GM23338 (cell line): ENCODE measurements at regions not wholly inside any gene's neighbourhood (a gene's known extent, or its start where the extent isn't known, plus 50 kb on each side); places are given as distances from the start of the nearest gene placed in this dataset.

ENCODE experiments used
- CREB1 ChIP-seq: fragments of 250-450 bp; sonication (Bioruptor Pico); IDR thresholded peaks from 2 replicates; pipeline ENCODE4 v1.5.0; 2020; ENCODE audit warnings: low read depth, mild to moderate bottlenecking, moderate library complexity
- EZH2 ChIP-seq: fragments of 200-600 bp; sonication (generic); IDR thresholded peaks from one replicate; pipeline ENCODE4 v1.8.0; 2017; ENCODE audit warnings: antibody characterized with exemption, mild to moderate bottlenecking, low read depth; ENCODE audit not compliant: unreplicated experiment
- EZH2phosphoT487 ChIP-seq: fragments of 200-600 bp; sonication (generic); IDR thresholded peaks from one replicate; pipeline ENCODE4 v1.8.1; 2018; ENCODE audit warnings: antibody characterized with exemption; ENCODE audit not compliant: unreplicated experiment
- JUNB ChIP-seq: IDR thresholded peaks from one replicate; pipeline ENCODE4 v1.6.1; 2016; ENCODE audit warnings: antibody characterized with exemption; ENCODE audit not compliant: unreplicated experiment
- POLR2AphosphoS5 ChIP-seq: IDR thresholded peaks from 2 replicates; pipeline ENCODE4 v1.6.1; 2016; ENCODE audit warnings: antibody characterized with exemption, low read depth
- STAT1 ChIP-seq: IDR thresholded peaks from one replicate; pipeline ENCODE4 v1.6.1; 2016; ENCODE audit warnings: antibody characterized with exemption; ENCODE audit not compliant: unreplicated experiment
- ZNF114 ChIP-seq: fragments of 250-450 bp; sonication (Bioruptor Pico); IDR thresholded peaks from 2 replicates; pipeline ENCODE4 v1.5.0; 2020; ENCODE audit warnings: mild to moderate bottlenecking, moderate library complexity
- TF ChIP-seq, protein P1 (sequence below), 2 experiments: fragments of 200-600 bp in 1 of 2; sonication (generic) in 1 of 2; conservative IDR thresholded peaks; 2 replicates each; pipeline versions ENCODE4 v1.5.1 to v1.6.1; 2016 to 2017; ENCODE audit warnings: antibody characterized with exemption in 2 of 2, low read depth in 2 of 2, mild to moderate bottlenecking in 2 of 2, moderate library complexity in 1 of 2
- TF ChIP-seq, protein P2 (sequence below): IDR thresholded peaks from one replicate; pipeline ENCODE4 v1.6.1; 2018; ENCODE audit warnings: antibody characterized with exemption; ENCODE audit not compliant: unreplicated experiment
- TF ChIP-seq, protein P3 (sequence below): IDR thresholded peaks from 2 replicates; pipeline ENCODE4 v1.6.1; 2016; ENCODE audit warnings: antibody characterized with exemption

DNA sequence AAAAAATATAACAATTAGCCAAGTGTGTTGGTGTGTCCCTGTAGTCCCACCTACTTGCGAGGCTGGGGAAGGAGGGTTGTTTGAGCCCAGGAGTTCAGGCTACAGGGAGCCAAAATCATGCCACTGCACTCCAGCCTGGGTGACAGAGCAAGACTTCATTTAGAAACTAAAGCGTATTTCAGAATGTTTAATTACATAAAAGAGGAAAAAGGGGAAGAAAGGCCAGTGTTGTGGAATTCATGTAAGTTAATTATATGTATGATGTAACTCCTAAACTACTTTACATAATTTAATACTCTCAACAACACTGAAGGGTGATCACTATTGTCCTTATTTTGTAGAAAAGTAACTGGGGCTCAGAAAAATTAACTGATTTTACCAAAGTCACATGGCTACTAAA is 67.2 kb upstream of the HOPX start:
- TF ChIP-seq, protein P1, sequence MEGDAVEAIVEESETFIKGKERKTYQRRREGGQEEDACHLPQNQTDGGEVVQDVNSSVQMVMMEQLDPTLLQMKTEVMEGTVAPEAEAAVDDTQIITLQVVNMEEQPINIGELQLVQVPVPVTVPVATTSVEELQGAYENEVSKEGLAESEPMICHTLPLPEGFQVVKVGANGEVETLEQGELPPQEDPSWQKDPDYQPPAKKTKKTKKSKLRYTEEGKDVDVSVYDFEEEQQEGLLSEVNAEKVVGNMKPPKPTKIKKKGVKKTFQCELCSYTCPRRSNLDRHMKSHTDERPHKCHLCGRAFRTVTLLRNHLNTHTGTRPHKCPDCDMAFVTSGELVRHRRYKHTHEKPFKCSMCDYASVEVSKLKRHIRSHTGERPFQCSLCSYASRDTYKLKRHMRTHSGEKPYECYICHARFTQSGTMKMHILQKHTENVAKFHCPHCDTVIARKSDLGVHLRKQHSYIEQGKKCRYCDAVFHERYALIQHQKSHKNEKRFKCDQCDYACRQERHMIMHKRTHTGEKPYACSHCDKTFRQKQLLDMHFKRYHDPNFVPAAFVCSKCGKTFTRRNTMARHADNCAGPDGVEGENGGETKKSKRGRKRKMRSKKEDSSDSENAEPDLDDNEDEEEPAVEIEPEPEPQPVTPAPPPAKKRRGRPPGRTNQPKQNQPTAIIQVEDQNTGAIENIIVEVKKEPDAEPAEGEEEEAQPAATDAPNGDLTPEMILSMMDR (conservative IDR thresholded peaks at IDR 0.05; ENCODE audit: low read depth in 2 of 2), result no peak
- TF ChIP-seq EZH2 (no peak), POLR2AphosphoS5 (no peak), EZH2phosphoT487 (no peak), CREB1 (CRISPR knock-in tag) (no peak), JUNB (no peak), STAT1 (no peak), ZNF114 (CRISPR knock-in tag) (no peak)
- TF ChIP-seq, protein P2, sequence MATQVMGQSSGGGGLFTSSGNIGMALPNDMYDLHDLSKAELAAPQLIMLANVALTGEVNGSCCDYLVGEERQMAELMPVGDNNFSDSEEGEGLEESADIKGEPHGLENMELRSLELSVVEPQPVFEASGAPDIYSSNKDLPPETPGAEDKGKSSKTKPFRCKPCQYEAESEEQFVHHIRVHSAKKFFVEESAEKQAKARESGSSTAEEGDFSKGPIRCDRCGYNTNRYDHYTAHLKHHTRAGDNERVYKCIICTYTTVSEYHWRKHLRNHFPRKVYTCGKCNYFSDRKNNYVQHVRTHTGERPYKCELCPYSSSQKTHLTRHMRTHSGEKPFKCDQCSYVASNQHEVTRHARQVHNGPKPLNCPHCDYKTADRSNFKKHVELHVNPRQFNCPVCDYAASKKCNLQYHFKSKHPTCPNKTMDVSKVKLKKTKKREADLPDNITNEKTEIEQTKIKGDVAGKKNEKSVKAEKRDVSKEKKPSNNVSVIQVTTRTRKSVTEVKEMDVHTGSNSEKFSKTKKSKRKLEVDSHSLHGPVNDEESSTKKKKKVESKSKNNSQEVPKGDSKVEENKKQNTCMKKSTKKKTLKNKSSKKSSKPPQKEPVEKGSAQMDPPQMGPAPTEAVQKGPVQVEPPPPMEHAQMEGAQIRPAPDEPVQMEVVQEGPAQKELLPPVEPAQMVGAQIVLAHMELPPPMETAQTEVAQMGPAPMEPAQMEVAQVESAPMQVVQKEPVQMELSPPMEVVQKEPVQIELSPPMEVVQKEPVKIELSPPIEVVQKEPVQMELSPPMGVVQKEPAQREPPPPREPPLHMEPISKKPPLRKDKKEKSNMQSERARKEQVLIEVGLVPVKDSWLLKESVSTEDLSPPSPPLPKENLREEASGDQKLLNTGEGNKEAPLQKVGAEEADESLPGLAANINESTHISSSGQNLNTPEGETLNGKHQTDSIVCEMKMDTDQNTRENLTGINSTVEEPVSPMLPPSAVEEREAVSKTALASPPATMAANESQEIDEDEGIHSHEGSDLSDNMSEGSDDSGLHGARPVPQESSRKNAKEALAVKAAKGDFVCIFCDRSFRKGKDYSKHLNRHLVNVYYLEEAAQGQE, result no peak
- TF ChIP-seq, protein P3, sequence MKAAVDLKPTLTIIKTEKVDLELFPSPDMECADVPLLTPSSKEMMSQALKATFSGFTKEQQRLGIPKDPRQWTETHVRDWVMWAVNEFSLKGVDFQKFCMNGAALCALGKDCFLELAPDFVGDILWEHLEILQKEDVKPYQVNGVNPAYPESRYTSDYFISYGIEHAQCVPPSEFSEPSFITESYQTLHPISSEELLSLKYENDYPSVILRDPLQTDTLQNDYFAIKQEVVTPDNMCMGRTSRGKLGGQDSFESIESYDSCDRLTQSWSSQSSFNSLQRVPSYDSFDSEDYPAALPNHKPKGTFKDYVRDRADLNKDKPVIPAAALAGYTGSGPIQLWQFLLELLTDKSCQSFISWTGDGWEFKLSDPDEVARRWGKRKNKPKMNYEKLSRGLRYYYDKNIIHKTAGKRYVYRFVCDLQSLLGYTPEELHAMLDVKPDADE, result no peak
